ENCODE measurements at regions not wholly inside any gene's neighbourhood (a gene's known extent, or its start where the extent isn't known, plus 50 kb on each side); places are given as distances from the start of the nearest gene placed in this dataset.
"Not testable (repeated sequence)": the region's sequence is repeated elsewhere in the genome, so short reads cannot be mapped to it uniquely, and the experiment has no call there.

DNA sequence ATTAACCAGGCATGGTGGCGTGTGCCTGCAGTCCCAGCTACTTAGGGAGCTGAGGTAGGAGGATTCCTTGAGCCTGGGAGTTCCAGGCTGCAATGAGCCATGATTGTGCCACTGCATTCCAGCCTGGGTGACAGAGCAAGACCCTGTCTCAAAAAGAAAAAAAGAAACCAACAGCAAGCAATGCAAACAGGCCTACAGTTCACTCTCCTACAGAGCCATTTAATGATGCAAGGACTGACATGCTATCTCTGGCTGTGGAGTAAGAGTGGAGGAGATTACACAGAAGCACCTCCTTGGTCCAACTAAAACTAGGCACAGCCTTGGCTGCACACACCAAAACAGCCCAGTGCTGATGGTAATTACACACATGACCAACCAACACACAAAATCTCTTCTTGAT is 127.5 kb upstream of the SOD1 start:
- no peak for DNase-seq (ENCODE audit: low spot score)

DNA sequence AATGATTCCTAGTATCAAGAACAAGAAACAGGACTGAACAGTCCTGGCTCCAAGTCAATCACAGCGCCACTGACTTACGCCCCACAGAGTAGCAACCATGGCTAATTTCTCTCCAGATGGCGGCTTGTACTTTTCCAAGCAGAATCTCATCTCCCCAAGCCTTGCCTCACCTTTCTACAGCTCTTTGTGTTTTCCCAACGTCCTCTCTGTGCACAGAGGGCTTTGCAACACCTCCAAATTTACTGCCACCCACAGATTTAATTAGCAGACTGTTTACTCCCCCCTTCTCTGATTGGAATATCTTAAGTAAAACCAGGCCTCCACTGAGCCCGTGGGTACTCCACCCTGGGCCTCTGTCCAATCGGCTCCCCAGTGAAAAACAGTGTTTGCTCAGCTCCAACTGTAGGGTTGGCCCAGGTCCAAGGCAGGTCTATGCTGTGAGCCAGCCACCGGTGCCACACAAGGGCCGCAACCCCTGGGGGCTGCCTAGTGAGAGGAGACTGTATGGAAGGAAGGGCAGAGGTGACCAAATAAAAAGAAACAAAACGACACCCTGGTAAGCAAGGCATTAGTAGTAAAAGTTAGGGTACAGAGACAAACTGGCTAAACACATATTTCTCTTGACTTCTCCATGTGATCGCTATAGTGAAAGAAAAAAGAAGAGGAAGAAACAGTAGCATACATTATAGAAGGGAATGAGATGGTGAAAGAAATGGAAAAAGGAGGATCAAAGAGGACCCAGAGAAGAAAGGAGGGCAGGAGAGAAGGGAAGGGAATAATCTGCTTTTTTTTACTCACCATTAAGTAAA is 128.4 kb upstream of the SOD1 start:
- DNase-seq (ENCODE audit: low spot score) = no peak

DNA sequence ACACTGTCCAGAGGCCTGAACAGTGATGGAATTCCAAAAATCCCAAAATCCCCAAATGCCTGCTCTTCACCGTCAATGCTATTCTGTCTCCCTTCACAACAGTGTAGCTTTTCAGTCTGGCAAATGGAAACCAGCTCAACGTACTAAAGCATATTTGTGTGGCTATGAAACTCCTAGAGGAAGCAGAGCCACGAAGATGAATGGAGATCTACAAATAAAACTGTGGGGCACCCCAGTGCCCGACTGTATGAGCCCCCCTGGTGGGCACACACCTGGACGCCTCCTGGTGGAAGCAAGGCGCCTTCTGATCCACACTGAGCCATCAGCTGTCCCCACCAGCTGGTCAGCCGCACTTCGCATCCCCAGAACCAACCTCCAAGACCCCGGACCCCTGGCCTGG is 129.1 kb upstream of the SOD1 start:
- no peak for DNase-seq (ENCODE audit: low spot score)

DNA sequence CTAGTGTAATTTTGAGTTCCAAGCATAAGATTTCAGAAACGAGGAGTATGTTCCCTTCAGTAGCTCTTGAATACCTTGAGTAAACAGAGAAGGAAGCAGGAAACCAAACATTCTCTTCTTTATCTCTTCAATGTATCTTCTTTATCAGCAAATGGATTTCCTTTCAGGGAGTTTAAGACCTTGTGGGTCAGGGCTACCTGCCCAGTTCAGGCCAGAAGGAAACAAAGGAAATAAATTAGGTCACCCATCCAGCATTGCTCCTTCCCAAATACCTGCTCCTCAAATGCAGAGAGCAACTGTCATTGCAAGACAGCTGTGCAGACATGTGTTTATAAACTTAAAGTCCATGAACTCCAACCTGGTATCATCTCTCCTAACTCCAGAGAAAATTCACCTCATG is 130.1 kb upstream of the SOD1 start:
- DNase-seq (ENCODE audit: low spot score) = no peak

DNA sequence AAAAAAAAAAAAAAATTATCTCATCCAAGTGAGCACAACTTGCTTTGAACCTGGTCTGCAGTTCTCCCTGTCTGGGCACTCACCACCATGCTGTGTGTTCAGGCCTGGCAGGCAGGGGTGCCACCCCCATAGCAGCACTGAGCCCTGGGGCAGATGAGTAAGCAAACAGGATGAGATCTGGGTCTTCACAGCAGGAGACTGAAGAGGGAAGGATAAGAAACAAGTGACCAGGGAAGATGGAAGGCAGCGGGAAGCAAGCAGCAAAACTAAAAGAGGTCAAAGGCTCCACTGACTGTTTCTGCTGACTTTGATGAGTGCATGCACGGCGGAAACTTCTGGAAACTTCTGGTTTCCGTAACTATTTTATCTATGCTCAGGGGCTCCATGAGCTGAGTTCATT is 133.5 kb upstream of the SOD1 start:
- no peak for DNase-seq (ENCODE audit: low spot score)

DNA sequence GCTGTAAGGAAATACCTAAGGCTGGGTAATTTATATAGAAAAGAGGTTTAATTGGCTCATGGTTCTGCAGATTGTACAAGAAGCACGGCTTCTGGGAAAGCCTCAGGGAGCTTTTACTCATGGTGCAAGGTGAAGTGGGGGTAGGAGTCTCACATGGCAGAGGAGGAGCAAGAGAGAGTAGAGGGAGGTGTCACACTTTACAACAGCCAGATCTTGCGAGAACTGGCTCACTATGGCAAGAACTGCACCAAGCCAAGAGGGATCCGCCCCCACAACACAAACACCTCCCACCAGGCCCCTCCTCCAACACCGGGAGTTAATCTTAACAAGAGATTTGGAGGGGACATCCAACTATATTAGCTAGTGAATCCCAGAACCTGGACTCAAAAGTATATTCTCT is 135.4 kb upstream of the SOD1 start:
- DNase-seq (ENCODE audit: low spot score) = no peak

DNA sequence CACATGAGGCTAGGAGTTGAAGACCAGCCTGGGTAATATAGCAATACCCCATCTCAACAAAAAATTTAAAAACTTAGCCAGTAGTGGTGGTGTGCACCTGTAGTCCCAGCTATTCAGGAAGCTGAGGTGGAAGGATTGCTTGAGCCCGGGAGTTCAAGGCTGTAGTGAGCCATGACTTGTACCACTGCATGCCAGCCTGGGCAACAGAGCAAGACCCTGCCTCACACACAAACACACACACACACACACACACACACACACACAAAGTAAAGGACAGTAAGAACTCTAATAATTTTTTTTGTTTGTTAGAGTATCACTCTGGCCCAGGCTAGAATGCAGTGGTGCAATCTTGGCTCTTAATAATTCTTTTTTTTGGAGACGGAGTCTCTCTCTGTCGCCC is 138.0 kb upstream of the SOD1 start:
- DNase-seq (ENCODE audit: low spot score) = no peak

DNA sequence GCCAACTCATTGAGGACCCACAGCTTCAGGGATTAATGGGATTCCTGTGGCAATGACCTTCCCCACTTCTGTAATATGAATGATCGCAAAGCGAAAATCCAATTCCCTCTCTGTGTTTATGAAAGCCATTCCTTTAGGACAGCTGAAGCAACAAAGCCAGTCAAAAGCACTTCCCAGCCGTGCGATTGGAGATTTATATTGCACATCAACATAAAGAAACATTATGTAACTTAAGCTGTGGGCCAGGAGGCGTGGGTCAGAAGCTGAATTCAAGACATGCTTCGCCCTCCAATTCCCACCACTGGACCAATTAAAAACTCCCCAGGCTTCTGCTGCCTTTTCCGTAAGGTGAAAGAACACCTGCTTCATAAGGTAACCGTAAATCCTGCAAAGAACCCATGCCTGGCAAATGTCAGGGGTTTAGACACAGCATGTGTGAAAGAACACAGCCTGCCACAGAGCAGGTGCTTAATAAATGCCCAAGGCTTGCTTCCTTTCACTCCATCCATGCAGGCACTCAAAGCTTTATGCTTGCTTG is 138.9 kb upstream of the SOD1 start:
- no peak for DNase-seq (ENCODE audit: low spot score)

DNA sequence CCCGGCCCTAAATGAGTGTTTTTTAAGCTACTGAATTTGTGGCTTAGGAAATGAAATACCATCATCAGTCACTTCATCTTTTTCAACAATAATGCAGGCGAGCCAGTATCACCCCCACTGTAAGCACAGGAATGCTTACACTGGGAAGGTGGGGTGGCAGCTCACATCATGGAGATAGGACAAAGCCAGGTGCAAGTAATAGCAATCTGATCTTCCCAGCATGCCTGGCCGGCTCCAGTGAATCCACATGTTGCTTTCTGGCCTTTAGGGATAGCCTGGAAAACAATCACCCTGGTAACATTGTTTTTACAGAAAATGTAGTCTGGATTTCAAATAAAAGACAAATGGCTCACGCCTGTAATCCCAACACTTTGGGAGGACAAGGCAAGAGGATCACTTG is 140.9 kb upstream of the SOD1 start:
- no peak for DNase-seq (ENCODE audit: low spot score)

DNA sequence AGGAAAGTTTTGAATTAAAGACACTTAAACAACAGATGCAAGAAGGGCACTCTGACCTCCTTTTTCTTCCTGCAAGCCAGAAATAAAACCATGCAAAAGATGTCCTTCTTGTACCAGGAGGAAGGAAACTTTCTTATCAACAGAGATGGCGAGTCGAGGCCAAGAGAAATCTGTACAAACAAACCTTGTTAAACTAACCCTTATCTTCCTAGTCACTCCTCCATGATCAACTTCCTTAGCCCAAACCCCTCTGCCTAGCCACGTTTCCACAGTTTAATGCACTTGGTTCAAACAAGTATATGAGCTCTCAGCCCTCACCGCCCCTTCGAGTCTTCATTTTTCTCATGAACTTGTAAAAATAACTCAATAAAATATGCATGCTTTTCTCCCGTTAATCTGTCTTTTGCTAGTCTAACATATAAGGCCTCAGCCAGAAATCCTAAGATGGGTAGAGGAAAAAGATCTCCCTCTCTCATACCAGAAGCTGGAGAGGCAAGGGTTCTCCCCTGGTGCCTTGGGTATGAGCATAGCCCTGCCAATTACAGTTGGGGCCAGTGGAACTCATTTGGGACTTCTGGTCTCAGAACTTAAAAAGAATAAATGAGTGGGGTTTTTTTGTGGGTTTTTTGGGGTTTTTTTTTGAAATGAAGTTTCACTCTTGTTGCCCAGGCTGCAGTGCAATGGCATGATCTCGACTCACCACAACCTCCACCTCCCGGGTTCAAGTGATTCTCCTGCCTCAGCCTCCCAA is 141.7 kb upstream of the SOD1 start:
- no peak for DNase-seq (ENCODE audit: low spot score)

DNA sequence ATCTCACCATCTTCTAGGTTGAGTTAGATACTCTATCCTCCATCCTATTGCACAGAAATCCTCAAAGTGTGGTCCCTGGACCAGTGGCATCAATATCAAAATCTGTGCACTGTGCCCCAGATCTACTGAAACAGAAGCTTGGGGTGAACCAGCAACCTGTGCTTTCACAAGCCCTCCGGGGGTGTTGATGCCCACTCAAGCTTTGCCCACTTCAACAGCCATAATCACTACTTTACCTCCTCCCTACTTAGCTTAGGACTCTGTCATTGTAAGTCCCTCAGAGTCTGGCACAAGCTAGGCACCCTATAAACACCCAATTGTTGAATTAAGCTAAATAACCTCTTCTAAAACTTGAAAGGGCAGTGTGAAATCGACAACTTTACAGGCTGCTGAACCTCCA is 144.2 kb upstream of the SOD1 start:
- DNase-seq (ENCODE audit: low spot score) = no peak

DNA sequence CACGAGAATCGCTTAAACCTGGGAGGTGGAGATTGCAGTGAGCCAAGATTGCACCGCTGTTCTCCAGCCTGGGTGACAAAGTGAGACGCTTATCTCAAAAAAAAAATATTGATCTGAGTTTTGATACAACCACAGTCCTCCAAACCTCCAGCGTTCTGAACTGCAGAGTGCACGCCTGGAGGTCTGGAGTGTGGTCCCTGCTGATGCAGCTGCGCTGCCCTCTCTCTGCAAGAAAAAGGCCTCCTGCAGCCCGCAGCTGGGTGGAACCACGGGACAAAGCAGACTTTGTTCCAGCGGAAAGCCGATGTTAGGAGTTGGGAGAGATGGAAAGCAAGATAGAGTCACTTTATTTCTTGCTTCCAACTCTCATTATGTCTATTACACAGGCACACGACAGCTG is 144.9 kb upstream of the SOD1 start:
- DNase-seq (ENCODE audit: low spot score) = no peak

DNA sequence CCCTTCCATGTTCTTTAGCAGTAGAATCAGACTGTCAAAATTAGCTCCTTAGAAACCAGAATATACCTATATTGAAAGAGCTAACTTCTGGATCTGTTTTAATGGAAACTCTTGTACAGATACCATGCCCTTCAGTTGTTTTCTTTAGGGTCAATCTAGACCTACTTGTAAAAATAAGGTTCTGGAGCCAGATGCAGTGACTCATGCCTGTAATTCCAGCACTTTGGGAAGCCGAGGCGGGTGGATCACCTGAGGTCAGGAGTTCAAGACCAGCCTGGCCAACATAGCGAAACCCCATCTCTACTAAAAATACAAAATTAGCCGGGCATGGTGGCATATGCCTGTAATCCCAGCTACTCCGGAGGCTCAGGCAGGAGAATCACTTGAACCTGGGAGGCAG is 146.0 kb upstream of the SOD1 start:
- not testable (repeated sequence) for DNase-seq (ENCODE audit: low spot score)

DNA sequence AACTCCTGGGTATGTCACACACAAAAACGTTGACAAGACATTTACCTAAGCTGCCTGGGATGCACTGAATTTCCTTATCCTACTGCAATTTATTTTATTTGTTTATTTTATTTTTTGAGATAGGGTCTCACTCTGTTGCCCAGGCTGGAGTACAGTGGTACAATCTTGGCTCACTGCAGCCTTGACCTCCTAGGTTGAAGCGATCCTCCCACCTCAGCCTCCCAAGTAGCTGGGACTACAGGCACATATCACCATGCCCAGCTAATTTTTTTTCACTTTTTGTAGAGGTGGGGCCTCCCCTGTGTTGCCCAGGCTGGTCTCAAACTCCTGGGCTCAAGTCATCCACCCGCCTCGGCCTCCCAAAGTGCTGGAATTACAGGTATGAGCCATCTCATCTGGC is 147.5 kb upstream of the SOD1 start:
- DNase-seq (ENCODE audit: low spot score) = not testable (repeated sequence)

DNA sequence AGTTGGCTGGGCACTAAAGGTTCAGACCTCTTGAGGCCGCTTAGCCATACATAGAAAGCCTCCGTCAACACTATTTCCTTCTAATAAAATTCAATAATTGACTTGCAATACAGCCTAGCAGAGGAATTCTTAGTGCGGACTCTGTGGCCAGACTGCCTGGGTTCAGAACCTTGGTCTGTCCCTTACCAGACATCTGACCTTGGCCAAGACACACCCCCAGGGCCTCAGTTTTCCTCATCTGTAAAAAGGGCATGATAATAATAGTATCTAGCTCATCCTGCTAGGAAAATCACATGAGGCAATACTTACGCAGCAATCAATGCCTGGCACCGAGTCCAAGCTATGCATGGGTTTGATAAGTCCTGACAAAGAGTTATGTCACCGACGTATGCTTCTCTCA is 148.2 kb upstream of the SOD1 start:
- DNase-seq (ENCODE audit: low spot score) = no peak

DNA sequence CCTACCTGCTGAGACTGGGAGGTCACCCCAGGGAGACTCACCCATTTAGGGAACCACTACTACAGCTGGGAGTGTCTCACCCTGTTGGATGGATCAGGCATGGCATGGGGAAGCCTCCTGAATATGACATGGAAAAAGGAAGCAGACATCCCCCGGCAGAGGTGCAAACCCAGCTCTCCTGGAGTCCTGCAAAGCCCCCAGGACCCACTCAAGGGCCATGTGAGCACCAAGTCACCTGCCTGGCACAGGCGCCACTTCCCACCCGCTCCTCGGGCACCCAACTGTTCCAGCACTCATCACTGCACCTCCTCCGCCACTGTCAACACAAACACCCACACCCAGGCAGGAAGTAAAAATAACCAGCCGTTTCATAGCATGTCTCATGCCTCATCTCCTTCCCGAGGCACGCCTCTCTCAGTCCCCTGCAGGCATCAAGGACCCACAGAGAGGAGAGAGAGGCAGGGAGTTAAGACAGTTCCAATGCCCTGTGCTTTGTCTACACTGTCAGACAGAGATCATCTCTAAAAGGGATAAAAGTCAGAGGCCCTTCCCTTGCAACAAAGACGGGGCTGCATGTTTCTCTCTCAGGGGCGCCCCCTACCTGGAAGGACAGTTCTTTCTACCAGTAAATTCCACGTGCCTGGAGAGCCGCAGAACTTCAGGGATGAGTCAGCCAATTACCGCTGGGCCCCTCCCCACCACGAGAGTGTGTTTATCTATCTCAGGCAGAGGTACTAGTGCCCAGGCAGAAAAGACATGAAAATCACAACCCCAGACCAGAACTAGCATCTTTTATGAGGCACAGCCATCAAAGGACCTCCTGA is 150.1 kb upstream of the SOD1 start:
- DNase-seq (ENCODE audit: low spot score) = peak; percentile 19

DNA sequence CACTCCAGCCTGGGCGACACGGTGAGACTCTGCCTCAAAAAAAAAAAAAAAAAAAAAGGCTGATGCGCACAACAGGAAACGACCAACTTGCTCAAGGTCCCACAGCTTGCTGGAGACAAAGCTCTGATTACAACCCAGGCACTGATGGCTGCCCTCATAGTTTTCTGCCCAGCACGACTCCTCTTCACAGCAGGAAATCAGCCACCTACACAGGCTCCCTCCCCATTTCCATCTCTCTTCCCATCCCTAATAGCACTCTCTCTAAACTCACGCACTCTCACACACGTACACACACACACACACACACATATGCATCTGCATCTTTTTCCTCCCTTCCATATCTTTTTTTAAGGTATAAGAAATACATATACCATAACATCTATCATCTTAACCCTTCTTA is 153.5 kb upstream of the SOD1 start:
- no peak for DNase-seq (ENCODE audit: low spot score)

DNA sequence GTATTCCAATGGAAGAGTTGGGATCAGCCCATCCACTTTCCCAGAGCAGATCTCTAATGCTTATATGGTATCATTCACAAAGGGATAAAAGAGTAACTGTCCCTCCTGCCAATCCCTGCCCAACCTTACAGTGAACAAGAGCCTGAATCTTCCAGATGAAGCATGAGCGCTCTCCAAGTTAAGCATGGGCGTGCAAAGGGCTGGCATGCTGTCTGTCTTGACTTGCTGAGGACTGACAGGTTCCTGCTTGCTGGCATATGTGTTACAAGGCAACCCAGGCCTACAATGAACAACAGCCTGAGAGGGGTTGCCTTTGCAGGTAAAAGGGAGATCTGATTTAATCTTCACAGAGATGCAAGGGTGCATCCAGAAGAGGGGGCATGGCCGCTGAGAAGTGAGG is 155.6 kb upstream of the SOD1 start:
- DNase-seq (ENCODE audit: low spot score) = no peak

DNA sequence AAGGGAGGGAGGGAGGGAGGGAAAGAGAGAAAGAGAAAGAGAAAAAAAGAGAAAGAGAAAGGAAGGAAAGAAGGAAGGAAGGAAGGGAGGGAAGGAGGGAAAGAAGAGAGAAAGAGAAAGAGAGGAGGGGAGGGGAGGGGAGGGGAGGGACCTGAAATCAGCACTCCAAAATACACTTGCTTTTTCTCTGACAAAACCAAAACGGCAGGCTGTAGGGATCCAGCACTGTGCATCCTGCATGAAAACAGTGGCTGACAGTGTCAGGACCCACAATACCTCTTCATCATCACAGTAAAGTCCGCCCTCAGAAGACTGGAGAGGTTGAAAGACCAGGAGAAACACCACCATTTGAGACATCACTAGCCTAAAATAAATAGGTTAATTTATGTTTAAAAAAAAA is 156.0 kb upstream of the SOD1 start:
- DNase-seq (ENCODE audit: low spot score) = no peak

DNA sequence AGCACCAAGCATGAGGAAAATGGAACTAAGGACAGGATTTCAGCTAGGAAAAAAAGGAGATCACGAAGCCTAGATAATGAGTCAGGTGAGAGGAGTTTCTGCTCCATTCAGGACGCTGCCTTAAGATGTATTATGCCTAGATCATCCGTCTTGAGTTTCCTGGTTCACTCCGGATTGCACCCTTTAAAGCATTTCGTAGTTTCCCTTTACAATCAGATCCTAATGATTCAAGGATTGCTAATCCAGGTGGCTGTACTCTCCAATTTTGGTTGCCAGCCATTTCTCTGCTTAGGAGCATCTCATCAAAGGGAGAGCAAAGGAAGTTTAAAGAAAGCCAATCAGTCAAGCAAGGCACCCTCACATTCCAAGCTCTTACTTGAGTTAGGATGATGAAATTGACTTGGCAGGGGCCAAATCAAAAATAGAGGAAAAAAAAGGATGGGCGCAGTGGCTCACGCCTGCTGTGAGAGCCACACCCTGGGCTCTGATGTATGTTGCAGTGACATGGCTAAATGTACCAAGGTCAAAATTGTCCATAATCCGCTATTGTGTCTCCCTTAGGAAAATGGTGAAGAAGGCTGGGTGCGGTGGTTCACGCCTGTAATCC is 156.9 kb upstream of the SOD1 start:
- no peak for DNase-seq (ENCODE audit: low spot score)

DNA sequence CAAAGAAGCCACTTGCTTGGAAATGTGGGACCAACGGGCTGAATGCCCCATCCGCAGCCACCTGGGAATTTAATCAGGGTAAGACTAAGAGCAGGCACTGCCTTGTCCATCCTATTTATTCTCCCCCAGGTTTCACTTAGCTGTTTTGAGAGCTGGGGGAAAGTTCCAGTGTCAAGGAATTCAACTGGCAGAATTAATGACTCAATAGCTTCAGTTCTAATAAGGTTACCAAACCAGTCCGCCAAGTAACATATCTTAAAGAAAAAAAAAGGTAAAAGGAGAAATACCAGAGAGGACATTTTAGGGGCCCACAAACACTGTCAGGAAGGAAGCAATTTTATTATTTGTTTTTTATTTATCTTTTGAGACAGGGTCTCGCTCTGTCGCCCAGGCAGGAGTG is 157.6 kb upstream of the SOD1 start:
- DNase-seq (ENCODE audit: low spot score) = no peak

DNA sequence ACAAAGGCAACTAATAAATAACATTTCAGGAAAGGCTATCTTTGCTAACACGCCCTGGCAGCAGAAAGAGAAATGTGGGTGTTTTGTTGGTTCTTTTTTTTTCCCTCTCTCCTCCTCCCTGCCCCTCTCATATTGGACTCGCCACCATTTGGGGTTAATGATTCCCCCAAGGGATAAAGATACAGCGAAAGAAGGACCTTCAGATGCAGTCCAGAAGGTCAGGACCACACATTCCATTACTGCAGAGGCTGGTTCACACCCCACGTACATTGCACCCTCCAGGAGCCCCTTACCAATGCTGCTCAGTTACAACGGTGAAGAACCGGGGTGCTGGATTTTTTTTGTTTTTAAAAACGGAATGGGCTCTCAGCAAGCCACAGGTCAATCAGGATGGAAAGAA is 156.9 kb upstream of the TIAM1 start:
- DNase-seq (ENCODE audit: low spot score) = no peak
